Endothelial cell of umbilical vein (primary cell): ENCODE measurements at regions not wholly inside any gene's neighbourhood (a gene's known extent, or its start where the extent isn't known, plus 50 kb on each side); places are given as distances from the start of the nearest gene placed in this dataset.

Source experiments
- BruUV-seq: library from RNA; stranded (reverse); fragments of 400-500 nt; replicated peaks from 2 replicates; lab custom pipeline; 2021; lab: Mats Ljungman, UMichigan
- CTCF ChIA-PET: fragments of 300-600, 350-600 bp; sonication (Branson Sonifier 250); formaldehyde crosslinking; loops from one replicate; lab custom pipeline; 2021; ENCODE audit warnings: antibody characterized with exemption, inconsistent platforms; lab: Charles Lee
- POLR2A ChIA-PET: fragments of 300-600, 350-600 bp; sonication (Branson Sonifier 250); formaldehyde crosslinking; loops from one replicate; lab custom pipeline; 2021; ENCODE audit warnings: antibody characterized with exemption, inconsistent platforms; lab: Charles Lee
- DNase-seq: peaks from one replicate; pipeline ENCODE4 v3.0.0-alpha.2; 2011; ENCODE audit warnings: low read depth, low spot score
- FAIRE-seq: peaks from 2 replicates; lab custom pipeline; 2011; peaks lifted over from hg19 to GRCh38; lab: Jason Lieb, UNC
- H2AFZ ChIP-seq: 2 replicates; pipeline ENCODE4 v1.6.0; 2012; ENCODE audit warnings: low read depth, low read length, control low read depth, inconsistent platforms
- H3K27ac ChIP-seq: 2 replicates; pipeline ENCODE4 v1.5.1; 2011; ENCODE audit warnings: low read depth, mild to moderate bottlenecking, control low read depth, low read length, moderate library complexity; ENCODE audit not compliant: insufficient read depth
- H3K27me3 ChIP-seq, 2 experiments: 2 replicates each; pipeline versions ENCODE4 v1.6.0 to v1.6.1; 2011; ENCODE audit warnings: low read length in 2 of 2, mixed read lengths in 1 of 2; ENCODE audit not compliant: control insufficient read depth in 2 of 2, insufficient read depth in 2 of 2
- H3K36me3 ChIP-seq, 2 experiments: 2 replicates in 1 of 2; 3 replicates in 1 of 2; pipeline ENCODE4 v1.5.1; 2011; ENCODE audit warnings: low read length in 2 of 2, mild to moderate bottlenecking in 1 of 2, moderate library complexity in 1 of 2; ENCODE audit not compliant: control insufficient read depth in 2 of 2, insufficient read depth in 2 of 2; ENCODE audit errors: extremely low read depth in 1 of 2
- H3K4me1 ChIP-seq: 3 replicates; pipeline ENCODE4 v1.5.1; 2011; ENCODE audit warnings: mild to moderate bottlenecking, low read length; ENCODE audit not compliant: control insufficient read depth, insufficient read depth; ENCODE audit errors: extremely low read depth
- H3K4me2 ChIP-seq: 2 replicates; pipeline ENCODE4 v1.6.1; 2011; ENCODE audit warnings: low read length, control low read depth, mixed read lengths; ENCODE audit not compliant: insufficient read depth
- H3K4me3 ChIP-seq, 3 experiments: fragments of 200-600 bp in 1 of 3; sonication (generic), shearing (Covaris generic) in 1 of 3; replicated peaks in 1 of 3; 2 replicates each; pipeline ENCODE4 v1.5.1; 2011 to 2016; ENCODE audit warnings: control low read depth in 3 of 3, low read length in 3 of 3, mild to moderate bottlenecking in 2 of 3, inconsistent platforms in 1 of 3, low read depth in 1 of 3, moderate library complexity in 1 of 3; ENCODE audit not compliant: insufficient read depth in 1 of 3
- H3K79me2 ChIP-seq: 2 replicates; pipeline ENCODE4 v1.6.0; 2012; ENCODE audit warnings: low read length, inconsistent platforms; ENCODE audit not compliant: control insufficient read depth, insufficient read depth
- H3K9ac ChIP-seq: replicated peaks from 2 replicates; pipeline ENCODE3; 2011; ENCODE audit warnings: low read length, control low read depth; ENCODE audit not compliant: insufficient read depth; ENCODE audit errors: extremely low read depth
- H3K9me1 ChIP-seq: replicated peaks from 3 replicates; pipeline ENCODE4 v1.6.0; 2011; ENCODE audit warnings: mild to moderate bottlenecking, low read length; ENCODE audit not compliant: control insufficient read depth, insufficient read depth; ENCODE audit errors: extremely low read depth
- H3K9me3 ChIP-seq: replicated peaks from 2 replicates; pipeline ENCODE4 v1.5.1; 2012; ENCODE audit warnings: low read length, inconsistent platforms; ENCODE audit not compliant: control insufficient read depth, insufficient read depth
- H4K20me1 ChIP-seq: replicated peaks from 2 replicates; pipeline ENCODE3; 2011; ENCODE audit warnings: mild to moderate bottlenecking, low read length; ENCODE audit not compliant: control insufficient read depth, insufficient read depth; ENCODE audit errors: extremely low read depth
- EZH2 ChIP-seq: IDR thresholded peaks from 2 replicates; pipeline ENCODE4 v1.6.1; 2012; ENCODE audit warnings: borderline replicate concordance, low read depth, mild to moderate bottlenecking, moderate library complexity, low read length, inconsistent platforms; ENCODE audit not compliant: severe bottlenecking
- FOS ChIP-seq: IDR thresholded peaks from 2 replicates; pipeline ENCODE4 v1.6.1; 2011; ENCODE audit warnings: mild to moderate bottlenecking, low read length, moderate library complexity, borderline replicate concordance; ENCODE audit not compliant: insufficient read depth
- GATA2 ChIP-seq: IDR thresholded peaks from 2 replicates; pipeline ENCODE4 v1.7.0; 2011; ENCODE audit warnings: low read depth, mild to moderate bottlenecking, moderate library complexity, mixed read lengths, low read length; ENCODE audit not compliant: insufficient read length, insufficient read depth
- JUN ChIP-seq: IDR thresholded peaks from 2 replicates; pipeline ENCODE4 v1.6.1; 2011; ENCODE audit warnings: borderline replicate concordance, low read depth; ENCODE audit not compliant: insufficient read length, insufficient read depth
- MYC ChIP-seq: IDR thresholded peaks from one replicate; pipeline ENCODE4 v1.6.1; 2011; ENCODE audit warnings: mild to moderate bottlenecking, low read depth, low read length
- POLR2A ChIP-seq: IDR thresholded peaks from 2 replicates; pipeline ENCODE4 v1.6.1; 2012; ENCODE audit warnings: low read depth, mild to moderate bottlenecking, control low read depth, low read length
- POLR2AphosphoS5 ChIP-seq: IDR thresholded peaks from 2 replicates; pipeline ENCODE4 v1.6.1; 2012; ENCODE audit warnings: low read depth, mild to moderate bottlenecking, control low read depth, low read length, moderate library complexity; ENCODE audit not compliant: insufficient read depth
- dilution Hi-C: fragments of 300-500 bp; cut with MboI; formaldehyde crosslinking; loops from one replicate; pipeline ENCODE4 v1.15.0; 2019; ENCODE audit warnings: low sequenced_read_pairs; ENCODE audit not compliant: extremely low pct_ligation_motif_present
- intact Hi-C: fragments of 100-400 bp; cut with micrococcal nuclease; formaldehyde crosslinking; loops from one replicate; pipeline ENCODE4 v1.10.0; 2022
- TF ChIP-seq, protein P1 (sequence below), 2 donors: IDR thresholded peaks; 1 replicate in 1 of 2; 2 replicates in 1 of 2; pipeline ENCODE4 v1.5.1; 2011; ENCODE audit warnings: low read length in 2 of 2, mild to moderate bottlenecking in 2 of 2, moderate library complexity in 2 of 2, control low read depth in 1 of 2, inconsistent platforms in 1 of 2, low read depth in 1 of 2; ENCODE audit not compliant: insufficient read depth in 1 of 2; ENCODE audit errors: extremely low read depth in 1 of 2
- TF ChIP-seq, protein P2 (sequence below): IDR thresholded peaks from 2 replicates; pipeline ENCODE4 v1.6.1; 2011; ENCODE audit not compliant: insufficient read depth, insufficient read length

DNA sequence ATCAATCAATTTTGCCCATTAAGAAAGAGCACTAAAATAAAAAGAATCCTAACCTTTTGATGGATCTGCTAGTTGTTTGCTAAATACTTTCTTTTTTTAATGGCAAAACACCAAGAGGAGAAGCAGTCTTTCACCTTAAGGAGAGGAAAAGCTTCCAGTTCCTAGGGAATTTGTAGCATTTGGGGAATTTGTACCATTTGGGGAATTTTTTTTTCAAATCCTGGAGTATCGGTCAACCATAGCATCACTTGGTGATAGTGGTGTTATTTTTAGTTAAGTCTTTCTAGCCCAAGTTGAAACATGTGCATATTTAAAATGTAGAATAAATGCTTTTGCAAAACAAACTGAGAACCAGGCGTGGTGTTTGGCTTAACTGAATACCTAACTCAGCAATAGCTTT, 117.5 kb upstream of the SEMA6D start:
- no peak for FAIRE-seq
- no peaks in the 10 kb centered on the region for H4K20me1 ChIP-seq
- H3K27me3 ChIP-seq: no peaks in the 10 kb centered on the region
- H3K36me3 ChIP-seq: no peaks in the 10 kb centered on the region
- ChIA-PET CTCF (no interaction called here), POLR2A (no interaction called here)
- no peak overlapping the region for H3K4me2 ChIP-seq
- H3K4me3 ChIP-seq: no peak overlapping the region
- TF ChIP-seq POLR2AphosphoS5 (no peak), FOS (no peak), GATA2 (no peak), MYC (no peak), POLR2A (no peak), JUN (no peak), EZH2 (no peak)
- TF ChIP-seq, protein P1, sequence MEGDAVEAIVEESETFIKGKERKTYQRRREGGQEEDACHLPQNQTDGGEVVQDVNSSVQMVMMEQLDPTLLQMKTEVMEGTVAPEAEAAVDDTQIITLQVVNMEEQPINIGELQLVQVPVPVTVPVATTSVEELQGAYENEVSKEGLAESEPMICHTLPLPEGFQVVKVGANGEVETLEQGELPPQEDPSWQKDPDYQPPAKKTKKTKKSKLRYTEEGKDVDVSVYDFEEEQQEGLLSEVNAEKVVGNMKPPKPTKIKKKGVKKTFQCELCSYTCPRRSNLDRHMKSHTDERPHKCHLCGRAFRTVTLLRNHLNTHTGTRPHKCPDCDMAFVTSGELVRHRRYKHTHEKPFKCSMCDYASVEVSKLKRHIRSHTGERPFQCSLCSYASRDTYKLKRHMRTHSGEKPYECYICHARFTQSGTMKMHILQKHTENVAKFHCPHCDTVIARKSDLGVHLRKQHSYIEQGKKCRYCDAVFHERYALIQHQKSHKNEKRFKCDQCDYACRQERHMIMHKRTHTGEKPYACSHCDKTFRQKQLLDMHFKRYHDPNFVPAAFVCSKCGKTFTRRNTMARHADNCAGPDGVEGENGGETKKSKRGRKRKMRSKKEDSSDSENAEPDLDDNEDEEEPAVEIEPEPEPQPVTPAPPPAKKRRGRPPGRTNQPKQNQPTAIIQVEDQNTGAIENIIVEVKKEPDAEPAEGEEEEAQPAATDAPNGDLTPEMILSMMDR (IDR thresholded peaks at IDR 0.05; ENCODE audit: extremely low read depth in 1 of 2, insufficient read depth in 1 of 2, low read depth in 1 of 2, low read length in 2 of 2): no peak
- TF ChIP-seq, protein P2, sequence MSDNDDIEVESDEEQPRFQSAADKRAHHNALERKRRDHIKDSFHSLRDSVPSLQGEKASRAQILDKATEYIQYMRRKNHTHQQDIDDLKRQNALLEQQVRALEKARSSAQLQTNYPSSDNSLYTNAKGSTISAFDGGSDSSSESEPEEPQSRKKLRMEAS: no peak
- no peaks in the 10 kb centered on the region for H3K9me3 ChIP-seq
- no peak overlapping the region for H3K27ac ChIP-seq
- no peaks in the 10 kb centered on the region for H3K4me1 ChIP-seq
- no peaks in the 10 kb centered on the region for H3K9me1 ChIP-seq
- no peak overlapping the region for H2AFZ ChIP-seq
- no peaks in the 10 kb centered on the region for H3K79me2 ChIP-seq
- intact Hi-C loops: no loop called here
- dilution Hi-C loops: no loop called here
- H3K9ac ChIP-seq: no peak overlapping the region
- BruUV-seq: no TSS peak
- DNase-seq: no peak
